Stomach smooth muscle (tissue), 2 donors: ENCODE measurements at regions not wholly inside any gene's neighbourhood (a gene's known extent, or its start where the extent isn't known, plus 50 kb on each side); places are given as distances from the start of the nearest gene placed in this dataset.

ENCODE experiments used
- H3K27ac ChIP-seq: one replicate; pipeline ENCODE4 v1.7.0; 2013; ENCODE audit warnings: mild to moderate bottlenecking, low read length, inconsistent platforms
- H3K27me3 ChIP-seq, 2 donors: one replicate each; pipeline ENCODE4 v1.7.0; 2013; ENCODE audit warnings: low read length in 2 of 2; ENCODE audit not compliant: insufficient read depth in 2 of 2, control insufficient read depth in 1 of 2
- H3K36me3 ChIP-seq, 2 donors: one replicate each; pipeline ENCODE4 v1.7.0; 2013; ENCODE audit warnings: low read length in 2 of 2; ENCODE audit not compliant: control insufficient read depth in 2 of 2, insufficient read depth in 2 of 2
- H3K4me1 ChIP-seq: one replicate; pipeline ENCODE4 v1.7.0; 2013; ENCODE audit warnings: low read length; ENCODE audit not compliant: control insufficient read depth, insufficient read depth
- H3K4me3 ChIP-seq, 2 donors: one replicate each; pipeline ENCODE4 v1.7.0; 2013; ENCODE audit warnings: low read length in 2 of 2
- H3K9ac ChIP-seq, 2 donors: one replicate each; pipeline ENCODE4 v1.7.0; 2013; ENCODE audit warnings: low read length in 2 of 2, mild to moderate bottlenecking in 1 of 2
- H3K9me3 ChIP-seq, 2 donors: one replicate each; pipeline ENCODE4 v1.7.0; 2013; ENCODE audit warnings: low read length in 2 of 2; ENCODE audit not compliant: control insufficient read depth in 2 of 2
- donor health status: healthy.
- donor health status: Pancreatic carcinoma.

- Histone ChIP-seq H3K36me3 (no peaks in the 10 kb centered on the region), H3K27ac (no peak overlapping the region), H3K27me3 (no peaks in the 10 kb centered on the region), H3K4me3 (no peak overlapping the region), H3K9me3 (no peaks in the 10 kb centered on the region), H3K4me1 (no peaks in the 10 kb centered on the region), H3K9ac (no peak overlapping the region)
Measured at GRCh38 chr7:68424658-68425297, 1173.5 kb upstream of the AUTS2 start.

GRCh38 chr7:68425377-68425776, 1172.9 kb upstream of the AUTS2 start:
- Histone ChIP-seq H3K4me3 (no peak overlapping the region), H3K4me1 (no peaks in the 10 kb centered on the region), H3K9ac (no peak overlapping the region), H3K27me3 (no peaks in the 10 kb centered on the region), H3K9me3 (no peaks in the 10 kb centered on the region), H3K27ac (no peak overlapping the region), H3K36me3 (no peaks in the 10 kb centered on the region)

GRCh38 chr7:68429411-68430117, 1168.7 kb upstream of the AUTS2 start:
- no peaks in the 10 kb centered on the region for H3K9me3 ChIP-seq
- H3K27ac ChIP-seq: no peak overlapping the region
- no peaks in the 10 kb centered on the region for H3K36me3 ChIP-seq
- H3K27me3 ChIP-seq: no peaks in the 10 kb centered on the region
- no peak overlapping the region for H3K9ac ChIP-seq
- H3K4me1 ChIP-seq: no peaks in the 10 kb centered on the region
- H3K4me3 ChIP-seq: no peak overlapping the region

GRCh38 chr7:68432585-68432984, 1165.7 kb upstream of the AUTS2 start:
- H3K4me1 ChIP-seq: no peaks in the 10 kb centered on the region
- H3K9ac ChIP-seq: no peak overlapping the region
- H3K27ac ChIP-seq: no peak overlapping the region
- H3K9me3 ChIP-seq: peaks cover 0 to 3% of the 10 kb centered on the region in 2 donors
- H3K36me3 ChIP-seq: no peaks in the 10 kb centered on the region
- H3K4me3 ChIP-seq: no peak overlapping the region
- no peaks in the 10 kb centered on the region for H3K27me3 ChIP-seq

GRCh38 chr7:68433462-68434070, 1164.7 kb upstream of the AUTS2 start:
- H3K4me1 ChIP-seq: no peaks in the 10 kb centered on the region
- no peak overlapping the region for H3K27ac ChIP-seq
- H3K4me3 ChIP-seq: no peak overlapping the region
- peaks cover 0 to 3% of the 10 kb centered on the region in 2 donors for H3K9me3 ChIP-seq
- no peak overlapping the region for H3K9ac ChIP-seq
- no peaks in the 10 kb centered on the region for H3K36me3 ChIP-seq
- no peaks in the 10 kb centered on the region for H3K27me3 ChIP-seq

GRCh38 chr7:68434857-68435256, 1163.4 kb upstream of the AUTS2 start:
- no peak overlapping the region for H3K9ac ChIP-seq
- no peaks in the 10 kb centered on the region for H3K4me1 ChIP-seq
- peaks cover 0 to 3% of the 10 kb centered on the region in 2 donors for H3K9me3 ChIP-seq
- no peak overlapping the region for H3K4me3 ChIP-seq
- no peaks in the 10 kb centered on the region for H3K27me3 ChIP-seq
- H3K27ac ChIP-seq: no peak overlapping the region
- no peaks in the 10 kb centered on the region for H3K36me3 ChIP-seq

- no peaks in the 10 kb centered on the region for H3K27me3 ChIP-seq
- peaks cover 0 to 3% of the 10 kb centered on the region in 2 donors for H3K9me3 ChIP-seq
- H3K4me1 ChIP-seq: no peaks in the 10 kb centered on the region
- H3K36me3 ChIP-seq: no peaks in the 10 kb centered on the region
- no peak overlapping the region for H3K9ac ChIP-seq
- H3K27ac ChIP-seq: no peak overlapping the region
- no peak overlapping the region for H3K4me3 ChIP-seq
Measured at GRCh38 chr7:68438016-68438415, 1160.3 kb upstream of the AUTS2 start.

GRCh38 chr7:68438811-68439210, 1159.5 kb upstream of the AUTS2 start:
- Histone ChIP-seq H3K9me3 (peaks cover 0 to 3% of the 10 kb centered on the region in 2 donors), H3K4me1 (no peaks in the 10 kb centered on the region), H3K4me3 (no peak overlapping the region), H3K27me3 (no peaks in the 10 kb centered on the region), H3K36me3 (no peaks in the 10 kb centered on the region), H3K27ac (no peak overlapping the region), H3K9ac (no peak overlapping the region)

GRCh38 chr7:68439897-68440296, 1158.4 kb upstream of the AUTS2 start:
- H3K27me3 ChIP-seq: no peaks in the 10 kb centered on the region
- H3K4me3 ChIP-seq: no peak overlapping the region
- no peaks in the 10 kb centered on the region for H3K36me3 ChIP-seq
- peaks cover 0 to 3% of the 10 kb centered on the region in 2 donors for H3K9me3 ChIP-seq
- H3K27ac ChIP-seq: no peak overlapping the region
- no peaks in the 10 kb centered on the region for H3K4me1 ChIP-seq
- no peak overlapping the region for H3K9ac ChIP-seq

GRCh38 chr7:68440866-68441265, 1157.4 kb upstream of the AUTS2 start:
- Histone ChIP-seq H3K9me3 (peaks cover 0 to 3% of the 10 kb centered on the region in 2 donors), H3K27ac (no peak overlapping the region), H3K36me3 (no peaks in the 10 kb centered on the region), H3K9ac (no peak overlapping the region), H3K27me3 (no peaks in the 10 kb centered on the region), H3K4me1 (no peaks in the 10 kb centered on the region), H3K4me3 (no peak overlapping the region)

GRCh38 chr7:68441645-68442044, 1156.6 kb upstream of the AUTS2 start:
- H3K36me3 ChIP-seq: no peaks in the 10 kb centered on the region
- H3K9ac ChIP-seq: no peak overlapping the region
- H3K4me3 ChIP-seq: no peak overlapping the region
- no peak overlapping the region for H3K27ac ChIP-seq
- peaks cover 0 to 3% of the 10 kb centered on the region in 2 donors for H3K9me3 ChIP-seq
- H3K27me3 ChIP-seq: no peaks in the 10 kb centered on the region
- H3K4me1 ChIP-seq: no peaks in the 10 kb centered on the region
